ENCODE measurements at regions not wholly inside any gene's neighbourhood (a gene's known extent, or its start where the extent isn't known, plus 50 kb on each side); places are given as distances from the start of the nearest gene placed in this dataset.

GRCh38 chr3:182708810-182709209, 84.5 kb upstream of the ATP11B start:
- no peak for DNase-seq

- no peak for DNase-seq
These were observed 84.0 kb upstream of the ATP11B start for GRCh38 chr3:182709306-182709705.

- peak in 1 of 2 experiments; percentile 43 for DNase-seq
These were observed 82.6 kb upstream of the ATP11B start for GRCh38 chr3:182710557-182711157.

- DNase-seq: no peak
These were observed 82.0 kb upstream of the ATP11B start for GRCh38 chr3:182711261-182711683.

- DNase-seq: no peak
These were observed 81.5 kb upstream of the ATP11B start for GRCh38 chr3:182711853-182712252.

- no peak for DNase-seq
These were observed 80.2 kb upstream of the ATP11B start for GRCh38 chr3:182713111-182713510.

DNA sequence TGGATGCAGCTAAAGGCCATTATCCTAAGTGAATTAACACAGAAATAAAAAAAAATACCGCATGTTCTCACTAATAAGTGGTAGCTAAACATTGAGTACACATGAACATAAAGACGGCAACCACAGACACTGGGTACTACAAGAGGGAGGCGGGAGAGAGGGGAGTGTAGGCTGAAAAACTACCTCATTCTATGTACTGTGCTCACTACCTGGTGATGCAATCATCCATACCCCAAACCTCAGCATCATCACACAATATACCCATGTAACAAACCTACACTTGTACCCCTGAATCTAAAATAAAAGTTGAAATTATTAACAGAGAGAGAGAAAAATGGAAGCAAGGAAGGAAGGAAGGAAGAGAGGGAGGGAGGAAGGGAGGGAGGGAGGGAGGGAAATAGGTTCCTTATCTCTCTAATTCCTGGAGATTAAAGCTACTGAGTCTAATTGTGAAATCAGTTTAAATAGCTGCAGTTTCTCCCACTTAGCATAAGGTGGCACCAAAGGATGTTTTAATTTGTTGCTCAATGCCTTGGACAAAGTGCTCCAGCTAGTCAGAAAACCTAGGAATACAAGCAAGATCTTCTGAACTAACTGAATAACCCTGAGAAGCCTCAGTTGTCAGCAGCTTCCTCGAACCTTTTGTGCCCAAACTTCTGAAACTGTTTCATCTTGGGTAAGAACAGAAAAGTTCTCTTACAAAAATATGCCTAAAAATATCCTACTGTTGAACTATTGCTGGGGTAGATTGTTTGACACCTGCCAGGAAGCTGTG, 79.4 kb upstream of the ATP11B start:
- DNase-seq: peak; percentile 55 to 81

GRCh38 chr3:182715006-182715405, 78.3 kb upstream of the ATP11B start:
- DNase-seq: no peak

GRCh38 chr3:182716114-182716688, 77.1 kb upstream of the ATP11B start:
- no peak for DNase-seq

DNA sequence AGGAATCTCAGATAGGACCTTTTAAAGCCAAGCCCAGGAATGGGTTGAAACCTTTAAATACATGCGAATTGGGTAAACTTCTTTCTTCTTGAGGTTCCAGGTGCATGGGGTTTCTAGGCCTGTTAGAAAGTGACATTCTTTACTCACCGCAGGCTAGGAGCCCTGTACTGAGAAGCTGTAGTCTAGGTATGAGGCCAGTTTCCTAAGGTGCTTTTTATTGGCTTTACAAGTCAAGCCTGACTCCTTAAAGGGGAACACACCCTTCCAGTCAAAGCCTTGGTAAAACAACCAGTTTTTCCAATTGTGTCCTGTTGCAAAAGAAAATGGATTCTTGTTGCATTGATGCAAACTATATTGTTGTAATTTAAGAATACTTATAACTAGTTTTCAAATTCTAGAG, 76.1 kb upstream of the ATP11B start:
- no peak for DNase-seq

DNA sequence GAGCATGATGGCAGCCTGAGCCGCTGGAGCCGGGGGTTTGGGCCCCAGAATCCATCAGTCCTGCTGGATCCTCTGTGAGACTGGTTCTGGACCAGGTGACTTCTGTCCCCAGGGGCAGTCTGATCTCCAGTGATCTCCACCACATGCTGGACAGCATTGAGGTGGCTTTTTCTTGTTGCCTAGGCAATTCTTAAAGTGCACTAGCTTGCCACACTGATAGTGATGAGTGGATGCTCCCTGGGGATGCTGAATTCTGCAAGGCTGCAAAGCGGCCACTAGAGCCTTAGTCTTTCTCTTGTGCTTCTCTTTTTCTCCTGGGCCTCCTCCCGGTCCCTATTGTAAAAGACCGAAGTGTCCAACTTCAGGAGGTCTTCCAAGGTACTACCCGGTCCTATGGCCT, 70.4 kb upstream of the ATP11B start:
- no peak for DNase-seq

GRCh38 chr3:182723596-182723995, 69.7 kb upstream of the ATP11B start:
- DNase-seq: no peak

GRCh38 chr3:182725372-182726251, 67.7 kb upstream of the ATP11B start:
- peak in 1 of 2 experiments; percentile 37 for DNase-seq

DNA sequence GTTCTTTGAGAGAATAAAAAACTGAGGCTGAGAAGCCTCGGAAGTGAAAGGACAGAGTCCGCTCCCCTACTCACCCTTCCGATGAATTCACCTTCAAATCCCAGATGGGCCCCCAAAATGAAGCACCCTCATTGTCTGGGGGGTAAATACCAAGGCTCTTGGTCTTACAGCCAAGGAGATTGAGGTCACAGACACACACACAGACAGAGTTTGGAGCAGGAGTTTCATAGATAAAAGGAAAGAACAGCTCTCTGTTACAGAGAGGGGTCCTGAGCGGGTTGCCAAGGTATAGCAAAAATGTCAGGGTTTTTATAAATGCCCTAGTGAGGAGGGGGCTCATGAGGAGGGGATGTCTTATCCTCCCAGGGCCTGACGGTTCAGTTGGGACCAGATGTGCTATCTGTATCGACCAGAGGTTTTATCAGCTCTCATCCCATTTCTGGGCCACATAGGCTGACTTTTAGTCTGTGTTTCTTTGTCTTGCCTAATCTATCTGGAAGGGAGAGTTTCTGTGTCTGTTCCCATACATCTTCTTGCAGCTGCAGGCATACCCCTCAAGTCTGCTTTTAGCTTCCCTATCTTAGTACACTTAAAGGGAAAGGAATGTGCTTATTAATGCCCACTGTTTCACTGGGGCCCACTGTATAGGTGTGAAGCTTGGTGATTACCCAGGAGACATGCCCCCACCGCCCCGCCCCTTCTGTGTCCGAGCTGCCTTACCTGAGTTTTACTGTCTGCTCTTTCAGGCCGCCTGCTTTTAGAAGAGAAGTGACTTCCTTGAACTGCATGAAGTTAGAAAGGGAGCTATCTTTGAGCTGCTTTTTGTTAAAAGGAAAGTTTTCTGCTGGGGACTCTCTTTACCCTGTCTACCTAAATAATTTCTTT, 66.8 kb upstream of the ATP11B start:
- no peak for DNase-seq

GRCh38 chr3:182728238-182728637, 65.1 kb upstream of the ATP11B start:
- no peak for DNase-seq

DNA sequence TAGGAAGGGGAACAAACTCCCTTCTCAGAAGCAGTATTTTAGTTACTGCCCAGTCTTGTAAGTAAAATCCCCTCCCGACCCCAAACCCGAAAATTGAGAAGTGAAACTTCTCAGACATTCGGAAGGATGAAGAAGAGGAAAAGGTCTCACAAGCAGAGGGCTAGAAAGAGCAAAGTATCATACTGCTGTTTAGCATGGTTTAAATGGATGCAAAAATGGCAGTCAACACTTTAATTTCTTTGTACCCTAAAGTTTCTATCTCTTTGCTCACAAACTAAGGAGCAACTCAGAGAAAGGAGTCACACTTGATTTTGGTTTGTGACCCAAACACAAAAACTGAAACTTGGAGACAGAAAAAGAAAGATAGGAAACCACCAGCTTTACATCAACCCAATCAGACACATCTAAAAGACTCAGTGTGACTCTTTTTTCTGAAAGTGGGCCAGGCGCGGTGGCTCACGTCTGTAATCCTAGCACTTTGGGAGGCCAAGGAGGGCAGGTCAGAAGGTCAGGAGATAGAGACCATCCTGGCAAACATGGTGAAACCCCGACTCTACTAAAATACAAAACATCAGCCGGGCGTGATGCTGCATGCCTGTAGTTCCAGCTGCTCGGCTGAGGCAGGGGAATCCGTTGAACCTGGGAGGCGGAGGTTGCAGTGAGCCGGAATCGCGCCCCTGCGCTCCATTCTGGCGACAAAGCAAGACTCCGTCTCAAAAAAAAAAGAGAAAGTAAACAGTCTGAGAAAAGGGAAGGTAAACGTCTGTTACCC, 63.2 kb upstream of the ATP11B start:
- no peak for DNase-seq

DNA sequence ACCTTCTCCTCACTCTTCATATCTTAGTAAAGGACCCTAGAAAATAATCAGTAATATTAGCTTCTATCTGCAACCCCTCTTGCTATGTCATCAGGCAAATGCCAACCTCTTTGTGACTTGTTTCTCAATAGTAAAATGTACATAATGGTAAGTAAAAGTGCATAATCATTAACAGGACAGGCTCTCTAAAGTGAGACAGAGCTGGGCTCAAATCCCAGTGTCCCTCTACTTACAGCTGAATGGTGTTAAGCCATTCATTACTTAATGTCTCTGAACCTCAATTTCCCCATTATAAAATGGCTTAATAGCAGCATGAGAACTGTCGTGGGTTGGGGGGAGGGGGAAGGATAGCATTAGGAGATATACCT, 62.6 kb upstream of the ATP11B start:
- DNase-seq: no peak

- no peak for DNase-seq
These were observed 61.5 kb upstream of the ATP11B start for GRCh38 chr3:182731764-182732163.

DNA sequence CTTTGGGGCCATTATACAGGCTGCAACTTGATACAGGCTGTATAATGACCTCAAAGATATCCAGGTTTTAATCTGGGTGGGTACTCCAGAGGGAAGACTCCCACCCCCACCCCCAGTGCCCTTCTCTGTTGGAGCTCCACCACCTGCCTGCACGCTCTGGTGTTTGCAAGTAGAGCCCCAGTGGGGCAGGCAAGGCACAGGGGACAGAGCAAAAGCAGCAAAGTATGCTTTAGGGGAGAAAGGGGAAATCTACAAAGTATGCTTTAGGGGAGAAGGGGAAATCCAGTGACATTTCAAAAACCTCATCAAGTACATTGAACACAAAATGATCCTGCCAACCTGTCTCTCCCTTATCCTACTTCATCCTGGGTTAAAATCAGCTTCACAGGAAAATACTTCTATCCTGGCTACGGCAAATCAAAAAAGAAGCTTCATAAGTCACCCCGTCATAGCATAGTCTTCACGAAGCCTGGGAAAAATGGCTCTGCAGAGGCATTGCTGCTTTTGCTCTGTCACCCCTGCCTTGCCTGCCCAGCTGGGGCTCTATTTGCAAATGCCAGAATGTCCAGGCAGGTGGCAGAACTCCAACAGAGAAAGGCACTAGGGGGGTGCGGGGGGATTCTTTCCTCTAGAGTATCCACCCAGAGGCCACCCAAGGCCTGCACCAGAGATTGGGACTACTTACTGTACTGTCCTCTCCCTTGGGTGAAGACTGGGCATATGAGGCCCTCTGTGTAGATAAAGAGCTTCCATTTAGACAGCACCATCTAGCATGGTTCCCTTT, 60.9 kb upstream of the ATP11B start:
- no peak for DNase-seq

- DNase-seq: no peak
These were observed 57.6 kb upstream of the ATP11B start for GRCh38 chr3:182735672-182736071.

GRCh38 chr3:182737825-182738224, 55.5 kb upstream of the ATP11B start:
- no peak for DNase-seq

Data from NCI-H524 (cell line).